Neural cell (in vitro differentiated cells): ENCODE measurements at regions not wholly inside any gene's neighbourhood (a gene's known extent, or its start where the extent isn't known, plus 50 kb on each side); places are given as distances from the start of the nearest gene placed in this dataset.

Source experiments
- H2AFZ ChIP-seq: fragments of 200-600, 300-800 bp; sonication (generic), shearing (Covaris generic); 2 replicates; pipeline ENCODE4 v1.6.0; 2014; ENCODE audit warnings: low read depth, mild to moderate bottlenecking, antibody characterized with exemption, low read length, moderate library complexity
- H3F3A ChIP-seq: fragments of 200-600 bp; shearing (Covaris generic); 2 replicates; pipeline ENCODE4 v1.6.1; 2016; ENCODE audit warnings: mild to moderate bottlenecking, moderate library complexity, mixed read lengths, antibody characterized with exemption, low read length; ENCODE audit not compliant: insufficient read depth, poor library complexity, severe bottlenecking
- H3K27ac ChIP-seq: fragments of 200-600, 300-800 bp; sonication (generic), shearing (Covaris generic); 2 replicates; pipeline ENCODE4 v1.5.1; 2014; ENCODE audit warnings: mild to moderate bottlenecking, low read length, moderate library complexity
- H3K27me3 ChIP-seq: fragments of 300-800, 200-600 bp; sonication (generic), shearing (Covaris generic); 2 replicates; pipeline ENCODE4 v1.6.0; 2014; ENCODE audit warnings: mild to moderate bottlenecking, low read depth, low read length, moderate library complexity; ENCODE audit not compliant: insufficient read depth
- H3K36me3 ChIP-seq: fragments of 300-800, 200-600 bp; sonication (generic), shearing (Covaris generic); 2 replicates; pipeline ENCODE4 v1.5.1; 2014; ENCODE audit warnings: mild to moderate bottlenecking, antibody characterized with exemption, low read length, moderate library complexity; ENCODE audit not compliant: insufficient read depth
- H3K4me2 ChIP-seq: fragments of 300-800, 200-600 bp; sonication (generic), shearing (Covaris generic); 2 replicates; pipeline ENCODE4 v1.6.0; 2014; ENCODE audit warnings: mild to moderate bottlenecking, low read length
- H3K4me3 ChIP-seq: fragments of 300-800, 200-600 bp; sonication (generic), shearing (Covaris generic); 2 replicates; pipeline ENCODE4 v1.5.1; 2014; ENCODE audit warnings: mild to moderate bottlenecking, low read length, moderate library complexity
- H3K79me2 ChIP-seq: fragments of 200-600 bp; shearing (Covaris generic); replicated peaks from 2 replicates; pipeline ENCODE4 v1.6.0; 2014; ENCODE audit warnings: mild to moderate bottlenecking, low read length, moderate library complexity; ENCODE audit not compliant: insufficient read depth
- H3K9ac ChIP-seq: fragments of 300-800, 200-600 bp; sonication (generic), shearing (Covaris generic); 2 replicates; pipeline ENCODE4 v1.6.1; 2016; ENCODE audit warnings: mild to moderate bottlenecking, low read length, mixed read lengths
- H3K9me2 ChIP-seq: fragments of 200-600 bp; shearing (Covaris generic); 2 replicates; pipeline ENCODE4 v1.6.1; 2016; ENCODE audit warnings: mild to moderate bottlenecking, low read length, mixed read lengths; ENCODE audit not compliant: insufficient read depth
- H3K9me3 ChIP-seq: fragments of 200-600, 300-800 bp; sonication (generic), shearing (Covaris generic); 2 replicates; pipeline ENCODE4 v1.6.1; 2016; ENCODE audit warnings: mild to moderate bottlenecking, mixed run types, low read length, moderate library complexity, mixed read lengths
- H4K20me1 ChIP-seq: fragments of 200-600 bp; shearing (Covaris generic); 2 replicates; pipeline ENCODE4 v1.6.1; 2016; ENCODE audit warnings: mild to moderate bottlenecking, mixed run types; ENCODE audit not compliant: insufficient read depth
- CTCF ChIP-seq: fragments of 450-650 bp; IDR thresholded peaks from 2 replicates; pipeline ENCODE4 v1.5.1; 2014; ENCODE audit warnings: antibody characterized with exemption, mild to moderate bottlenecking, moderate library complexity; ENCODE audit not compliant: poor library complexity, severe bottlenecking
- EP300 ChIP-seq: fragments of 450-650 bp; conservative IDR thresholded peaks from 2 replicates; pipeline ENCODE4 v1.6.1; 2014; ENCODE audit warnings: antibody characterized with exemption, mild to moderate bottlenecking, moderate library complexity; ENCODE audit not compliant: poor library complexity, severe bottlenecking
- EZH2 ChIP-seq: fragments of 200-600, 300-800 bp; shearing (Covaris generic), sonication (generic); IDR thresholded peaks from 2 replicates; pipeline ENCODE4 v1.6.1; 2014; ENCODE audit warnings: antibody characterized with exemption, low read length, borderline replicate concordance, mild to moderate bottlenecking; ENCODE audit not compliant: insufficient read depth, poor library complexity, severe bottlenecking
- MXI1 ChIP-seq: fragments of 450-650 bp; conservative IDR thresholded peaks from 2 replicates; pipeline ENCODE4 v1.6.1; 2014; ENCODE audit warnings: antibody characterized with exemption, mild to moderate bottlenecking; ENCODE audit not compliant: poor library complexity, severe bottlenecking
- POLR2AphosphoS5 ChIP-seq: IDR thresholded peaks from 2 replicates; pipeline ENCODE4 v1.6.1; 2012
- RAD21 ChIP-seq: fragments of 450-650 bp; conservative IDR thresholded peaks from 2 replicates; pipeline ENCODE4 v1.6.1; 2014; ENCODE audit warnings: antibody characterized with exemption, mild to moderate bottlenecking, moderate library complexity
- REST ChIP-seq: IDR thresholded peaks from 2 replicates; pipeline ENCODE4 v1.6.1; 2012; ENCODE audit warnings: borderline replicate concordance
- SMC3 ChIP-seq: fragments of 450-650 bp; conservative IDR thresholded peaks from 2 replicates; pipeline ENCODE4 v1.6.1; 2014; ENCODE audit warnings: antibody characterized with exemption, mild to moderate bottlenecking, moderate library complexity; ENCODE audit not compliant: poor library complexity
- TAF1 ChIP-seq: IDR thresholded peaks from 2 replicates; pipeline ENCODE4 v1.6.1; 2012; ENCODE audit warnings: low read depth

DNA sequence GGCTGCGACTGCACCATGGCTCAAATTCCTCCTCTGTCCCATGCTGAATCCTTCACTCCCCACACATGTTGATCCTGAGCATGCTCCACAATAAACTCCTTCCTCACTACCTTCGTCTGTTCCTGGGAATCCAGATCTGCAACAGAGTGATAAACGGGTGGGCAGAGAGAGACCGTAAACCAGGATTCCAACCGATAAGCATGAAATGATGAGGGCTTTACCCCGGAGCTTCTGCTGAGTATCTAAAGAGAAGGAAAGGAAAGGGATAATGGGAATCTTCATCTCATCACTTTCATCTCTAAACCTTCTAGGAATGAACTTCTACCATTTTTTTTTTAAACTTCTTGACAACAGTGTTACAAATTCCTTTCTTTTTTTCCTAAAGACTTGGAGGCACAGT is 329.3 kb upstream of the TNP1 start:
- Histone ChIP-seq H3K27ac (no peak overlapping the region), H3K36me3 (no peaks in the 10 kb centered on the region), H3K9me3 (no peaks in the 10 kb centered on the region), H3K4me3 (no peak overlapping the region), H3K27me3 (no peaks in the 10 kb centered on the region), H3K9me2 (no peaks in the 10 kb centered on the region), H3K4me2 (no peak overlapping the region), H3K79me2 (no peaks in the 10 kb centered on the region), H3F3A (no peaks in the 10 kb centered on the region), H4K20me1 (no peaks in the 10 kb centered on the region), H3K9ac (no peak overlapping the region), H2AFZ (no peak overlapping the region)
- TF ChIP-seq POLR2AphosphoS5 (no peak), SMC3 (no peak), EZH2 (no peak), CTCF (no peak), REST (no peak), RAD21 (no peak), MXI1 (no peak), TAF1 (no peak), EP300 (no peak)

- no peaks in the 10 kb centered on the region for H3K27me3 ChIP-seq
- no peaks in the 10 kb centered on the region for H3F3A ChIP-seq
- no peaks in the 10 kb centered on the region for H3K36me3 ChIP-seq
- no peak overlapping the region for H3K4me3 ChIP-seq
- no peak overlapping the region for H2AFZ ChIP-seq
- no peak for TF ChIP-seq REST
- TF ChIP-seq EZH2: no peak
- TF ChIP-seq CTCF: no peak
- TF ChIP-seq MXI1: no peak
- TF ChIP-seq TAF1: no peak
- TF ChIP-seq POLR2AphosphoS5: no peak
- no peak for TF ChIP-seq RAD21
- TF ChIP-seq EP300: no peak
- H3K9me3 ChIP-seq: no peaks in the 10 kb centered on the region
- H3K9me2 ChIP-seq: no peaks in the 10 kb centered on the region
- no peak overlapping the region for H3K27ac ChIP-seq
- H3K4me2 ChIP-seq: no peak overlapping the region
- H4K20me1 ChIP-seq: no peaks in the 10 kb centered on the region
- no peak overlapping the region for H3K9ac ChIP-seq
- H3K79me2 ChIP-seq: no peaks in the 10 kb centered on the region
These were observed 326.9 kb upstream of the TNP1 start for GRCh38 chr2:217186668-217187159.
